Skin of body (tissue), 1 donor: ENCODE measurements at regions not wholly inside any gene's neighbourhood (a gene's known extent, or its start where the extent isn't known, plus 50 kb on each side); places are given as distances from the start of the nearest gene placed in this dataset.

ENCODE experiments used
- DNase-seq: peaks from one replicate; lab custom pipeline; 2025; lab: John Stamatoyannopoulos, UW

DNA sequence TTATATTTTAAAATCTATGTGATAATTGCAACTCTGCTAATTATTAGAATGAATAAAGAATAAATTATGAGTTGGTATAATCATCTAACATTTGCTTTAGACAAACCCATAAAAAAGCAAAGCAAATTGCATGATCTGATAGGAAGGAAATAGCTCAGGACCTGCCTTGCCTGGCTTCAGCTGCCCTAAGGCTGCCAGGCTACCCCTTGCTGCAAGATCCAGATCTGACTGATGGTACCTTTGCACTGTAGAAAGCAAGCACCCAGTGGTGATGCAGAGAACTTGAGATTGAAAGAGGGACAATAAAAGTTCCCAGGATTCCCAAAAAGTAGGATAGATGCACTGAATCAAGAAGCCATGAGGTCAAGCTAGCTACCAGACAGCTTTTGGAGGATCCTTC is 100.9 kb upstream of the FSTL4 start:
- DNase-seq, result no peak

DNA sequence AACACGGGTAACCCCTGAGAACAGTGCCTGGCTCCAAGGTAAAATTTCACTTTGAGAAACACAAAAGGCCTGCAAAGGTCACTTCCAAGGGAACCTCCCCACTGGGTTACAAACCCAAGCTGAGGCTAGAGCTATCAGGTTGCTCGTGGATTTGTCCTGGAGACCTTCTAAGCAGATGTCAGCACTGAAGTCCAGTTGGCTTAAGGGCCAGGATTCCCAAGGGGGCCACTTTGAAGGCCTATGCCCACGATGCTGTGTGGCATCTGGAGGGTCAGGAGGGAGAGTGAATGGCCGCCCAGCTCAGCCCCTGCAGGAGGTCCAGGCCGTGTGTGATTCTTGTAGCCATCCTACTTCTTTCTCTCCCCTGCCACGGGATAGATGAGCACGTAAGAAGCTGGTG is 100.2 kb upstream of the FSTL4 start:
- DNase-seq, result no peak

DNA sequence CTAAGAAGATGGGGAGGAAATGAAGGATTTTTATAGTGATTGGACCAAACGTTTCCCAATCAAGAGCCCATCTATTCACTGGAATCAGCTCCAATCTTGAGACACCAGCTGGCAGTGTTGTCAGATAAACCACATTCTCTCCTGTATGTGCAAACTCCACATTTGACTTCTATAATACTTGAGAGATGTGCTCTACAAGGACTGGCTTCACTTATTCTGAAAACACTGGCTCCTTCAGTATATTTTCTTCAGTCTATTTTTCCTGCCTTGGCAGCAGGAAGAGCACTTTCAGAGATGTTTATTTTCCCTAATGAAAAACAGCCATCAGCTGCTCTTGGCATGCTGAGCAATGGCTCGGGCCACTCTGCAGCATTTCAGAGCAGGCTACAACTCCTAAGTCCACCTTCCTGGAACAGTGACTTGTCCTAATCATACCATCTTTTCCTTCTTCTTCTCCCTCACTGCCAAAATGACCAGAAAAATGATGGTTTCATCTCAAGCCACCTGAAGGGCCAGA is 96.9 kb upstream of the FSTL4 start:
- peak; percentile 64 for DNase-seq

DNA sequence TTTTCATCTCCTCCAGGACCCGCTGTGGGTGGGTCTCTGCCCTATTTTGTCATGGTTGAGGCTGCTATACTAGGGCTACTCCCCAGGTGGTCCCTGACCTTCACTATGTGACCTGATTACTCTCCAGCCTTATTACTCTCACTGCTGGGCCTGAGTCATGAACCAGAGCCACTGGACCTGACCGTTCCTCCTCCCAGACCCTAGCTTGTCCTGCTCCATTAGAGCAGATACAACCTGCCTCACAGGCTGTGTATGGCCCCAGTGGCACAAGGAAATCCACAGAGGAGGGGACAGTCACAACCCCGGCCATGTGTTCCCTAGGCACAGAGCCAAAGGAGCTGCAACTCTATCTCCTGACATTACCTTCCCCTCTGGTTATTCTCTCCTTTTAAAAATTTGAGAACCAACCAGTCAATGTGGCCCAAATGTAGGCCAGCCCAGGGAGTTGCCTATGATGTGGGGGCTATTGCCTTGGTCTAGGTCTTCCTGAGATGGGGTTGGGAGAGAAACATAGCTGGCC is 96.0 kb upstream of the FSTL4 start:
- no peak for DNase-seq

DNA sequence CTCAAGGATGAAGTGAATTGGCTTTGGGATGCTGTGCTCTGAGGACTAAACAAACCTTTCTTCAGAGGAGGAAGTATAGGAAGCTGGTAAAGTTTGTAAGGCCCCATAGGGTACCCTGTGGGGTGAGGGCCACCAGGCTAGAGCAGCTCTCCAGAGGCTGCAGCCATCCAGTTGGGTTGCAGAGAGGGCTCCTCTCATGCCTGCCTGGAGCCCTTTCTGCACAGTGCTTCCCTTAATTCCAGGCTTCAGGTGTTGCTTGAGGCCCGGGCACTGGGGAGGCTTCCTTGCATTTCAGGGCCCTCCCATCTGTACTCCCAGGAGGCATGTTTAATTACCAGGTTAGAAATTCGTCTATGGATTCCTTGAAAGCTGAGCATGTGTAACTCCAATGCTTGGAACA is 95.3 kb upstream of the FSTL4 start:
- DNase-seq, result no peak

DNA sequence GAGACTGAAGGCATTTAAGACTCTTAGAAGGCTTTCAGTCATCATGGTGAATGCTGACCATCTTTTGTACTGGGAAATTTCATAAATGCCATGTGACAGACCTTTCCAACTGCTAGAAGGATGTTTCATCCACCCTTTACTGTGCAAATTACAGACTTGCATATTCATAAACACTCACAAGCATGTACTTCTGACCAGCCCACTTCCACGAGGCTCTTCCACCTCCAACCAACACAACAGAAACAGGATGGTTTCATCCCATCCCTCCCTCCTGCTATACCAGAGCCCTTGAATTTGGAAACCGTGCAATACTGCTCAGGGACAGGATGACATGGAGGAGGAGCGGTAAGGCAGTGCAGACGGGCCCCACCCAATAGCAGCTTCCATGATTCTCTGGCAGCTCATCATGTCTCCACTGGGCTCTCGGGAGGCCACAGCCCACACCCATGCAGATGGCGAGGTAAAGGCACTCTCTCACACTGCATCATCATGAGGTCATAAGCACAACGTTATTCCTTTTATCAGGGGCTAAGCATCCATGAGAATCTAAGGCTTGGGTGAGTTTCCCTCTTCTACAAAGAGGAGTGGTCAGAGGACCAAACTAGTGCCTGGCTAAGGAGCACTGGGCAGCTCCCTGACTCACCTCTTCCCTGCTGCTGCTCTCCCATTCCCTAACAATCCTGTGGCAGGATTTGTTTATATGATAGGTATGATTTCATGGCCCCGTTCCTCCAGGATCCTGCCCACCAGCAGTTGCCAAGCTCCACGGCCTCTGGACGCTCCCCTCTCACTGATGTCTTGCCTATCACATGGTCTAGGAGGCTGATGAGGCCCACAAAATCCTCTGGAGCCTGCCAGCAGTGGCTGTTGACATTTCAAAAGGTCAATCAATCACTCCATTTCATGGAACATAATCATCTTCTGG is 94.4 kb upstream of the FSTL4 start:
- DNase-seq, result no peak

DNA sequence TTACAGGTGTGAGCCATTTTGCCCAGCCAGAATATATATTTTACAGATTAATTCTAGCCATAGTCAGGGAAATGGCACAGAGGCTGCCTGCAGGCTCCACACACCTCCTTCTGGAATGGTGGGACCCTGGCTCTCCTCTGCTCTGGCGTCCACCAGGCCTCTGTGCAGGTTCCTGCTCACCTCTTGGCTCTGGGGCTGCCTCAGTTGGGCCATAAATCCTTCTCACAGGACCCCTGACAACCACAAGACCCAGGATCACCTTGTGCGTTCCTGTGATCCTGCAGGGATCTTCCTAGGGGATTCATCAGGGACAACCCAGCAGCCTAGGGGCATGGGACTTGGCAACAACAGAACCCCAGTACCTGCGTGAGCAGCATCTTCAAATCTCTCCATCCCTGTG is 93.0 kb upstream of the FSTL4 start:
- no peak for DNase-seq

DNA sequence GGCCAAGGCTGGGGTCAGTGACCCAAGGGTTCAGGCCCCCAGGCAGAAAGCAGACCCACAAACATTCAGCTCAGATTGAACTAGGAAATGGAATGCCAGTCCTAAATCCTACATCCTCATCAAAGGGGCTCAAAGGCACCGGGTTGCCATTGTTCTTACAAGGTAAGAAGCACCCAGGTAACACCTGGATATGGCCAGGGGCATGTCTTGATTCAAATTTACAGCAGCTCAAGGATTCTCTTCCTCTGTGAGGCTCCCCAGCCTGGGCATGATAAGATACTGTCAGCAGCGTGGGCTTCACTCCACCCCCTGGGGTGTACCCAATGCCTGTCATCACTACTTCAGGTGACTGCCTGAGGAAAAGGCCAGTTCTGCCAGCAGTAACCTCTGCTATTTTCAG is 92.1 kb upstream of the FSTL4 start:
- DNase-seq, result no peak

DNA sequence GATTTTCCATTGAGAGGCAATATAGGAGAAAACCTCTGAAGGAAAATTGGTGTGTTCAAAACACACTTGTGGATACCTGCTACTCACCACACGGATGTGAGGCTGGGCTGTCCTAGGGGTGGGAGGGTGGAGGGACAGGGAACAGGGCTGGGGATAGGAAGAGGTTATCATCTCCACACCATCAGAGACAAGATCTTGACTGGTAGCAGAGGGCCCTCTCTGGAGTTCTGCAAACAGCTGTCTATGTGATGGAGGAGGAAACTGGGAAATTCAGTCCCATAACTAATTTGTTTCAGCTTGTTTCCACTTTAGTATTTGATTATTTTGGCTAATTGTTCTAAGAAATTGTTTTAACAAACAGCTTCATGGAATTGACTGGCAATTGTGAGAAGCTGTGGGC is 91.6 kb upstream of the FSTL4 start:
- no peak for DNase-seq

DNA sequence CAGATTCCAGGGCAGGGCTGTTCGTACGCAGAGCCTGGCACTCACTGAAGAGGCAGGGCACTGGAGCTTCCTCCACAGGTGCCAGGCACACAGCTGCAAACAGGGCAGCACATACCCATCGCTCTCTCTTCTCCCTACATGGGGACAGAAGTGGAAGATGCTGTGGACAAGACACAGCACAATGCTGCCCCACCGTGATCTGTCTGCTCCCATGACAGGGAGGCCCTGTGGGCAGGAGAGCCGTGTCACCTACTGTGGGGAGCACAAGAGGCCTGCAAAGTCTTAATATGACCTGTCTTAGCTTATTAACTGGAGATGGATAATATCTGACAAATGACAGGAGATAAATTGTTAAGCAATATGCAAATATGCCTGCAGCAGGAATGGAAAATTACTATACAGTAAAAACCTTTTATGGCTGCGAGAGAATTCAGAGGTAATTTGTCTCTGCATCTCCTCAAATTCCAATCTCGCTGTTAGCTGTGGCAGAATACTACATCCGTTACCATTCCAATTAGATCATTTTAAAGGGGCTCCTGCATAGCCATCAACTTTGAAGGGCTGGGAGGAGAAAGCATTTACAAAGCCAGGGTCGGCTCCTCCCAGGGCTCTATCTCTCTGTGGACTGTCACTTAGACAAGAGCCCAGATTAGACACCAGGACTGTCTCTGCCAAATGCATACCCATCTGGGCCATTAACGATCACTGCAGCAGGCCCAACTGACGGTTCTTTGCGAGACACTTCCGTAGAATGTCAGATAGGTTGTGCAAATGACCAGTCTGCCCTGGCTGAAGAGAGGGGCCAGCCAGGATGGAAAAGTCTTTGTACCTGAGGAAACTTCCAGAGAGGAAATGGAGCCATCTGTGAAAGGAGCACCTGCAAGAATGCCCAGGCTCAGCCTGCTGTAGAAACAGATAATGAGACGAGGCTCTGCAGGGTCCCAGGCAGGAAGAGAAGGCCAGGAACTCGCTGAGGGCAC is 90.7 kb upstream of the FSTL4 start:
- DNase-seq, result no peak

DNA sequence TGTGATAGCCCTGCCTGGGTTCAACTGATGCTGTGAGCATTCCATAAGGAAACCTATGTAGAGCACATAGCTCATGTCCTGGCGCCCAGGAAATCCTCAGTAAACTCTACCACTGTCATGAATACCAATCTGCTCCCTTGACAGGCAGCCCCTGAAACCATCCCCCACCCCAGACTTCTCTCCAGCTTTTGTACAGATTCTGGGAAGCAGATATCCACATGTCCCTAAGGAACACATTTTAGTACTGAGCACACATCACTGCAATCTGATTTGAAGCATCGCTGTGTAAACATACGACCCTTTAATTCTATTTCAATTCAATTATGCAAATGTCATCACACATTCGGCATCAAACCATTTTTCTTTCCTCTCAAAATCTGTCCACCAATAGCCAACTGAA is 89.5 kb upstream of the FSTL4 start:
- no peak for DNase-seq

DNA sequence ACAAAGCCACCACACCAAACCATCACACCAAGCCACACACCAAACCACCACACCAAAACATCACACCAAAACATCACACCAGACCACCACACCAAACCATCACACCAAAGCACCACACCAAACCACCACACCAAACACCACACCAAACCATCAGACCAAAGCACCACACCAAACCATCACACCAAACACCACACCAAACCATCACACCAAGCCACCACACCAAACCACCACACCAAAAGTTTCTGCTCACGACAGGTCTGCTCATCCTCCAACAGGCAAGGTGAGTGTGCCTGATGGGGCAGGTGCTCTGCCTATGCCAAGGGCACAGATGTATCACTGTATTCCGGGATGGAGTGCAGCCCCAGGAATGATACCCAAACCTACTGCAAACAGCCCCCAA is 87.9 kb upstream of the FSTL4 start:
- DNase-seq, result no peak

DNA sequence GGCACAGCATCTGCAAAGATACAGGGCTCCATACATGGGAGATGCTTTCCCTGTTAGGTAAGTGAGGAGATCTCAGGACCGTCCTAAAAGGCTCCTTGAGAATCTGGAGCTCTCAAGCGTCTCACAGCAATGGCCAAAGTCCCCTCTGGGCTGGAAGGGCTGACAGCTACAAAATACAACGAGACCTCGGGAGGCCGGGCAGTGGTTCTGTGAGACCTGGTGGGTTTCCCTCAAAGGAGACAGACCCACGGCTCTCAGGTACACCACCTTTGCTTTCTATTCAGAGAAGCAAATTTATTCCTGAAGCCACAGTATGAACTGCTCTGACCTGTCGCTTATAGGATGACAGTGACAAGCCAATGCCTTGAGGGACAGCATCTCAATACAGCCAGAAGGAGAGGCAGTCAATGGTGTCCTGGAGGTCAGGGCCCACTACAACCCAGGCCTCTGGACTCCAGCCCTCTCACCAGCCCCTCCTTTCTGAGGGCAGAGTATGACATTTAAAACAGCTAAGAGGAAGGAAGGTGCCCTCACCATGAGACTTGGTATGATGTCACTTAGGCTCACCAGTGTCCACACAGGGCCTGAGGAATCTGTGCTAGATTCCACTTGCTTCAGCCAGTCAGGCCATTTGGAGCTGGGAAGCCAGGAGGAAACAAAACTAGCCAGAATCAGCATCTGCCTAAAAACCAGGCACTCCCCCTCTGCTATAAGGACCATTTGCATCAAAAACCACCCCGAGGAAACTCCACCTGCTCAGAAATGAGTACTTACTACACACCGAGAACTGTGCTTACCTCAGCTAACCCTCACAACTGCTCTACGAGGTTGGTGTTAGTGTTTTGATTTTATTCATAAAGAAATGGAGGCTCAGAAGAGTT is 86.5 kb upstream of the FSTL4 start:
- DNase-seq, result no peak

DNA sequence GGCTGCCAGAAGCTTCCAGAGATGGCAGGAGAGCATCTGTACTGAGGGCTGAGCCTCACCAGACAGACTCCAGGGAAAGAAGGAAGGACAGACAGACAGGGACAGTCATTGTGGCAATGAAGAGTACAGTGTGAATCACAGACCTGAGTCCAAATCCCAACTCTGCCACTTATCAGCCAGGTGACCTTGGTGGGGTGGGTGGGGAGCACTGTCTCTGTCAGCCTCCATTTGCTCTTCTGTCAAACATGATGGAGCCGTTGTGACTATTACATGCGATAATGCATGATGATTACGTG is 85.9 kb upstream of the FSTL4 start:
- DNase-seq, result no peak

DNA sequence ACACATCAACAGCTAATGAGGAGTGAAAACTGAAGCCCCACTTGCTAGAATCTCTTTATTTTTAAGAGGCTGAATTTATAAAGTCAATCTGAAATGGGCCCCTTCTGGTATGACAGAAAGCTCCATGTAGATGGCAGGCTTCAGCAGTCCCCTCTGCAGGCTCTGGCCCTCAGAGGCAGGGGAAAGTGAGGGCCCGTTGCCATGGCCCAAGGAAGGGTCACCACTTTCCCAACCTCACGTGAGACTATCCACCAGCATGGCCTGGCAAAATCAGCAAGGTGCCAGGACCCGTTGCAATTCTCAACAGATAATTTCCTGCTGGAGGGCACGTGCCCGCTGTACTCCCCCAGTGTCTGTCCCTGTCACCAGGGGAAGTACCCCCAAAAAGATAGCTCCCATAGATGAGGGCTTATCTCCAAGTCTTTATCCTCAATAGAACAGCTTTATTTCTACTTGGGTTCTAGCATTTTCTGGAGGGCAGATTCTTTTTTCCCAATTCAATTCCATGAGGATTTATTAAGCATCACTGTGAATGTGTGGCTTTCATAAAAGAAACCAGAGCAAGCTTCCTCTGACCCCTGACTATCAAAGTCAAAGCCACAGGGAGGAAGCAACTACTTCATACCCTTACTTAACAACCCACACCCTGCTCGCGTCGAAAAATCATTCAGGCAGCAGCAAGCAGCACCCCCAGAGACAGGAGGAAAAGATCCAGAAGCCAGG is 85.4 kb upstream of the FSTL4 start:
- DNase-seq, result no peak

DNA sequence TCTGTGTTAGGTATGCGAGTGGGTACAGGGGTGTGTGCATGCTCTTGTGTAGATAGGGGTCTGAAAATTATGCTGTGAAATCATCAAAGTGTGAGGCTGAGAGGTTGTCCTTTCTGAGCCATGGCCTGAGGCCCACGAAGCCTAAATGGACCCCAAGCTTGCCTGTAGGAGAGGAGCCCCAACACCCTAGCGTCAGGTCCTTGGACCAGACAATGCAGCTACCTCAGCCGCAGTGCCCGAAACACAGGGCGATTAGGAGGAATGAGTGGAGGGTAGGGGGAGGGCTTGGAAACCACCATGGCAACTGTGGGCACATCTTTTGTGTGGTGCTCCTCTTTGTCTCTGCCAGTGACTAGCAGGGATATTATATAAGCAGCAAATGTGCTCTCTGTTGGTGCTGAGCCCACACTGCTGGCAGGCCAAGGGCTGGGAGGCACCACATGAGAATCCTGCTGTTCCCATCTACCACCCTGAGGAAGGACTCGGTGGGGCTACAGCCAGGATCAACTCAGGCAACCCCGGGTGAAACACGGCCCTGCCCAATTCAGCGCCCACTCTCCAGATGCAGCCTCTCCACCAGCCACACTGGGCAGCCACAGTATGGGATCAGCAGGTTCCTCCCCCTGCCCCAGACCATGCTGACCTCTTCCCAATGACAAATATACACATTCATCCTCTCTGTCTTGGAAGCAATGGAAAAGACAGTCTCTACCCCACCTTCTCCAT is 84.6 kb upstream of the FSTL4 start:
- no peak for DNase-seq

DNA sequence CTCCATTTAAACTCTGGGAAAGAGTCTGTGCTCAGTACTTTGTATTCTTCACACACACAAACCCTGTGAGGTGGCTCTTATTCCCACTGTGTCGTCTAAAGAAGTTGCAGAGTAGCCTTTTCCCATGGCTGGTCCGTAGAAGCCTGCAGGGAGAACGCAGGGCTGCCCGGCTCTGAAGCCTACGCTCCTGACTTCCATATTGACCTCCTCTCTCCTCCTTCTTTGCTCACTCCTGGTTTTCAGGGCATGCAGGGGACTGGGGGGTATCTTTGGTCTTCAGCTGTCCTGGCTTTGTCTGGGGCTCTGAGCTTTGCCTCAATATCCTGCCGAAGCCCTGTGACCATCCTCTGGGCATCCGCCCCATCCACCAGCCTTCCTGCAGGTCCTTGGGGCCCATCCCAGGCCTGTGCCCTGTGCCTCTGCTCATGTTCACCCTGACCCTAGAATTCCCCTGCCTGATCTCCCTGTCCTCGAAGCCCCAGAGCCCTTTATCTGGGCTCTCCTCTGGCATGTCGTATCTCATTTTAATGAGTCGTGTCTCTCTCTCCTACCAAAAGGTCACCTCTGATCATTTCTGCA is 83.8 kb upstream of the FSTL4 start:
- no peak for DNase-seq

DNA sequence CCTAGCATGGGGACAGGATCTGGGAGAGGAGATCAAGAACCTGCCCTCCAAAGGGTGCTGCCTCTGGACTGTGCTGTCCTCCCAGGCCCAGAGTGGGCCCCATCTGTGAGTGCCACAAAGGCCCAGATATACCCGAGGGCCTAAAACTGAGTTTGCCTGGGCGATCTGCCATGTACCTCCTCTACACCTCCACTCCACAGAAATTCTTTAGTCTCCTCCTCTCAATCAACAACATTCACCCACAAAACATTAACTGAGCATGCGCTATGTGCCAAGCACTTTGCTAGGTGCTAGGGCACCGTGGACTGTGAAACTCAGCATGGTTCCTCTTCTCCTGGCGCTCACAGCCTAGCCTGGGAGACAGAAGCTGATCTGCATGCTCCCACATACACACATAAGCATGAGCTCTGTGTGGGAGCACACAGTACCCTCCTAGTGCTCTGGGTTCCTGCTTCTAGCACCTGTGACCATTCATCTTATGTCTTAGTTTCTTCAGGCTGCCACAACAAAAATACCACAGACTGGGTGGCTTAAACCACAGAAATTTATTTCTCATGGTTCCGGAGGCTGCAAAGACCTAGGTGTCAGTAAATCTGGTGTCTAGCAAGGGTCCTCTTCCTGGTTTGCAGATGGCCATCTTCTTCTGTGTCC is 82.0 kb upstream of the FSTL4 start:
- no peak for DNase-seq

DNA sequence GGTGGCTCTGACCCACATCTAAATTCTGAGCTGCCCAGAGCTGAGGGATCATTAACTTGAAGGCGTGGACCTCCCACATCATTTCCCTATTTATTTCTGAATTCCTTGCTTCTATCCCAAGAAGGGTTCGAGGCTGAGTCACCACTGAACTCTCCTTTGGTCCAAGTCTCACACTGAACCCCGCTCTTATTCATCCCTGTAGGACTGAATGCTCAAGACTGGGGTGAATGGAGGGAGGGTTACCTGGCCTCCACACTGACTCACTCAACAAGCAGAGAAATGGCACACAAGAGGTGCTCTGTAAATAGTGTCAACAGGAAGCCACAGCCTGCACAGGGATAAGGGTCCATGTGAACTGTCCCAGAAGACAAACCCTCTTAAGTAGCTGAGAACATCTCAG is 79.1 kb upstream of the FSTL4 start:
- no peak for DNase-seq
